Fibroblast of lung (primary cell): ENCODE measurements at regions not wholly inside any gene's neighbourhood (a gene's known extent, or its start where the extent isn't known, plus 50 kb on each side); places are given as distances from the start of the nearest gene placed in this dataset.

Source experiments
- EZH2 ChIP-seq: IDR thresholded peaks from 2 replicates; pipeline ENCODE4 v1.5.1; 2012; ENCODE audit warnings: low read length, control low read depth, mild to moderate bottlenecking; ENCODE audit errors: missing control alignments
- TF ChIP-seq, protein P1 (sequence below), 2 donors: IDR thresholded peaks in 1 of 2; conservative IDR thresholded peaks in 1 of 2; 1 replicate in 1 of 2; 2 replicates in 1 of 2; pipeline ENCODE4 v1.5.1; 2011 to 2012; ENCODE audit warnings: low read length in 2 of 2, control low read depth in 1 of 2, inconsistent platforms in 1 of 2, low read depth in 1 of 2, mild to moderate bottlenecking in 1 of 2

DNA sequence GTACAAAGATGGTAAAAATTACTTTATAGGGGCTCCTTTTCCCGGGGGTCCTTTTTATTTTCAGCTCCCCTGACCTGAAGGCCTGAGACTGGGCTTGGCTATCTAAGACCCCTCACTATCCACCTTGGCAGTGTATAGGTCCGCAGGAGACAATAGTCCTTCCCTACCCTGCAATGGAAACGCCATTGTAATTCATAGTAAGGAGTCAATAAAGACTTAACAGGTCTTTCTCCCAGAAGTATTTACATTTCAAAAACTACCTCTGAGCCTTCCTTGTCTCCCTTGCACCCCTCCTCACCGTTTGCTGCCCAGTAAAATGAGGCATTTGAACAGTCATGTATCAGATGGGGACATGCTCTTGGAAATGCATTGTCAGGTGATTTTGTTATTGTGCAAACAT is 401.2 kb upstream of the CNKSR2 start:
- TF ChIP-seq, protein P1, sequence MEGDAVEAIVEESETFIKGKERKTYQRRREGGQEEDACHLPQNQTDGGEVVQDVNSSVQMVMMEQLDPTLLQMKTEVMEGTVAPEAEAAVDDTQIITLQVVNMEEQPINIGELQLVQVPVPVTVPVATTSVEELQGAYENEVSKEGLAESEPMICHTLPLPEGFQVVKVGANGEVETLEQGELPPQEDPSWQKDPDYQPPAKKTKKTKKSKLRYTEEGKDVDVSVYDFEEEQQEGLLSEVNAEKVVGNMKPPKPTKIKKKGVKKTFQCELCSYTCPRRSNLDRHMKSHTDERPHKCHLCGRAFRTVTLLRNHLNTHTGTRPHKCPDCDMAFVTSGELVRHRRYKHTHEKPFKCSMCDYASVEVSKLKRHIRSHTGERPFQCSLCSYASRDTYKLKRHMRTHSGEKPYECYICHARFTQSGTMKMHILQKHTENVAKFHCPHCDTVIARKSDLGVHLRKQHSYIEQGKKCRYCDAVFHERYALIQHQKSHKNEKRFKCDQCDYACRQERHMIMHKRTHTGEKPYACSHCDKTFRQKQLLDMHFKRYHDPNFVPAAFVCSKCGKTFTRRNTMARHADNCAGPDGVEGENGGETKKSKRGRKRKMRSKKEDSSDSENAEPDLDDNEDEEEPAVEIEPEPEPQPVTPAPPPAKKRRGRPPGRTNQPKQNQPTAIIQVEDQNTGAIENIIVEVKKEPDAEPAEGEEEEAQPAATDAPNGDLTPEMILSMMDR (conservative IDR thresholded peaks at IDR 0.05 in 1 of 2, IDR thresholded peaks at IDR 0.05 in 1 of 2; ENCODE audit: low read depth in 1 of 2, low read length in 2 of 2): no peak
- no peak for TF ChIP-seq EZH2
